ENCODE measurements at regions not wholly inside any gene's neighbourhood (a gene's known extent, or its start where the extent isn't known, plus 50 kb on each side); places are given as distances from the start of the nearest gene placed in this dataset.

GRCh38 chr14:76958020-76958979, 70.2 kb downstream of the IRF2BPL start:
- TF ChIP-seq POLR2A (IDR thresholded peaks at IDR 0.05) (no peak), CTCF (IDR thresholded peaks at IDR 0.05) (no peak), POLR2AphosphoS5 (IDR thresholded peaks at IDR 0.05; ENCODE audit: insufficient read depth in 1 of 2, low read depth in 1 of 2) (no peak)

All from vagina (tissue), 2 donors.